Astrocyte of the hippocampus (primary cell): ENCODE measurements at regions not wholly inside any gene's neighbourhood (a gene's known extent, or its start where the extent isn't known, plus 50 kb on each side); places are given as distances from the start of the nearest gene placed in this dataset.
"Not testable (repeated sequence)": the region's sequence is repeated elsewhere in the genome, so short reads cannot be mapped to it uniquely, and the experiment has no call there.

Experiments
- DNase-seq: peaks from one replicate; pipeline ENCODE4 v3.0.0; 2011; ENCODE audit warnings: low read depth, low spot score

GRCh38 chr6:74058606-74059005 is 362.6 kb downstream of the CD109 start:
- no peak for DNase-seq

- DNase-seq: no peak
These were observed 361.3 kb downstream of the CD109 start for GRCh38 chr6:74057326-74057725.

- no peak for DNase-seq
These were observed 358.2 kb downstream of the CD109 start for GRCh38 chr6:74054190-74054589.

- no peak for DNase-seq
These were observed 354.9 kb downstream of the CD109 start for GRCh38 chr6:74050921-74051320.

- no peak for DNase-seq
These were observed 352.4 kb downstream of the CD109 start for GRCh38 chr6:74048387-74048786.

- DNase-seq: no peak
These were observed 348.6 kb downstream of the CD109 start for GRCh38 chr6:74044417-74045096.

- no peak for DNase-seq
These were observed 345.4 kb downstream of the CD109 start for GRCh38 chr6:74041420-74041819.

GRCh38 chr6:74018825-74019224 is 322.8 kb downstream of the CD109 start:
- no peak for DNase-seq

GRCh38 chr6:74015427-74015826 is 319.4 kb downstream of the CD109 start:
- DNase-seq: no peak

GRCh38 chr6:74000666-74001490 is 304.9 kb downstream of the CD109 start:
- DNase-seq: no peak

- not testable (repeated sequence) for DNase-seq
These were observed 294.7 kb downstream of the CD109 start for GRCh38 chr6:73990609-73991238.

GRCh38 chr6:73989428-73989827 is 293.4 kb downstream of the CD109 start:
- no peak for DNase-seq

GRCh38 chr6:73985891-73986290 is 289.9 kb downstream of the CD109 start:
- DNase-seq: peak; percentile 23

GRCh38 chr6:73984571-73985210 is 288.7 kb downstream of the CD109 start:
- DNase-seq: no peak

- DNase-seq: no peak
These were observed 287.4 kb downstream of the CD109 start for GRCh38 chr6:73983367-73983766.

- no peak for DNase-seq
These were observed 284.1 kb downstream of the CD109 start for GRCh38 chr6:73980096-73980495.

GRCh38 chr6:73978330-73978729 is 282.3 kb downstream of the CD109 start:
- DNase-seq: no peak

GRCh38 chr6:73972518-73972917 is 276.5 kb downstream of the CD109 start:
- not testable (repeated sequence) for DNase-seq

GRCh38 chr6:73969971-73970970 is 274.3 kb downstream of the CD109 start:
- peak; percentile 67 for DNase-seq

GRCh38 chr6:73968221-73968757 is 272.3 kb downstream of the CD109 start:
- DNase-seq: no peak
